K562 (cell line): ENCODE measurements at regions not wholly inside any gene's neighbourhood (a gene's known extent, or its start where the extent isn't known, plus 50 kb on each side); places are given as distances from the start of the nearest gene placed in this dataset.

ENCODE experiments used
- CBFA2T2 ChIP-seq: fragments of 450-650 bp; conservative IDR thresholded peaks from 2 replicates; pipeline ENCODE4 v1.6.1; 2017; ENCODE audit warnings: mild to moderate bottlenecking
- CBFA2T3 ChIP-seq: fragments of 450-650 bp; IDR thresholded peaks from 2 replicates; pipeline ENCODE4 v1.6.1; 2017
- DNMT1 ChIP-seq: fragments of 450-650 bp; IDR thresholded peaks from 2 replicates; pipeline ENCODE4 v1.6.1; 2016; ENCODE audit warnings: antibody characterized with exemption, mild to moderate bottlenecking
- ELF2 ChIP-seq: fragments of 250-450 bp; sonication (Bioruptor Pico); IDR thresholded peaks from 2 replicates; pipeline ENCODE4 v1.5.0; 2021; ENCODE audit warnings: mild to moderate bottlenecking
- ID3 ChIP-seq, 2 experiments: fragments of 250-450 bp in 1 of 2; fragments of 450-650 bp in 1 of 2; sonication (Bioruptor Pico) in 1 of 2; IDR thresholded peaks; 2 replicates each; pipeline versions ENCODE4 v1.6.1 to v1.8.0; 2016 to 2021; ENCODE audit warnings: mild to moderate bottlenecking in 2 of 2, moderate library complexity in 2 of 2, missing compliant biosample characterization in 1 of 2, missing genetic modification characterization in 1 of 2
- IRF2 ChIP-seq: sonication (generic); formaldehyde crosslinking; IDR thresholded peaks from 2 replicates; pipeline ENCODE4 v1.8.1; 2022; ENCODE audit warnings: mild to moderate bottlenecking, missing genetic modification reagents
- KLF13 ChIP-seq: fragments of 450-650 bp; IDR thresholded peaks from 2 replicates; pipeline ENCODE4 v1.6.1; 2016; ENCODE audit warnings: missing genetic modification characterization, low read depth, mild to moderate bottlenecking, missing compliant biosample characterization, moderate library complexity, borderline replicate concordance
- RBM25 ChIP-seq: fragments of 200-400 bp; formaldehyde crosslinking; IDR thresholded peaks from 2 replicates; pipeline ENCODE4 v1.6.1; 2018; ENCODE audit warnings: low read length, low read depth, moderate library complexity; ENCODE audit not compliant: severe bottlenecking
- SPI1 ChIP-seq: IDR thresholded peaks from 2 replicates; pipeline ENCODE4 v1.6.1; 2011; ENCODE audit warnings: low read depth, low read length, control low read depth, borderline replicate concordance
- TCF3 ChIP-seq: sonication (generic); formaldehyde crosslinking; IDR thresholded peaks from 2 replicates; pipeline ENCODE4 v1.4.0; 2020; ENCODE audit warnings: mild to moderate bottlenecking, missing genetic modification reagents
- THAP7 ChIP-seq: fragments of 250-450 bp; sonication (Bioruptor Pico); IDR thresholded peaks from 2 replicates; pipeline ENCODE4 v1.5.0; 2021
- XRCC4 ChIP-seq: IDR thresholded peaks from one replicate; pipeline ENCODE4 v1.6.1; 2011; ENCODE audit not compliant: insufficient read depth, insufficient read length; ENCODE audit errors: extremely low read depth
- ZBTB49 ChIP-seq: sonication (generic); formaldehyde crosslinking; IDR thresholded peaks from 2 replicates; pipeline ENCODE4 v1.8.0; 2022; ENCODE audit warnings: missing genetic modification reagents, mild to moderate bottlenecking, borderline replicate concordance
- ZNF586 ChIP-seq: fragments of 450-650 bp; formaldehyde crosslinking; conservative IDR thresholded peaks from 2 replicates; pipeline ENCODE4 v1.4.0; 2020; ENCODE audit warnings: mild to moderate bottlenecking, moderate library complexity

- TF ChIP-seq CBFA2T2 (no peak), XRCC4 (no peak), IRF2 (CRISPR knock-in tag) (no peak), KLF13 (tag) (no peak), SPI1 (peak; percentile 79), THAP7 (CRISPR knock-in tag) (no peak), RBM25 (peak; percentile 93), ZBTB49 (CRISPR knock-in tag) (no peak), DNMT1 (no peak), ELF2 (no peak), TCF3 (CRISPR knock-in tag) (peak; percentile 18; the same call in 1 of the 2 replicates), ZNF586 (CRISPR knock-in tag) (no peak), ID3 (CRISPR knock-in tag; IDR thresholded peaks at IDR 0.05) (no peak), ID3 (tag; IDR thresholded peaks at IDR 0.05) (no peak), CBFA2T3 (peak; percentile 29; the same call in 1 of the 2 replicates)
Measured at GRCh38 chr1:244246334-244246733, 195.3 kb downstream of the ZBTB18 start (continued).
